Activated CD4-positive, alpha-beta T cell treated with anti-CD3 and anti-CD28 coated beads, Interleukin-2, Interleukin-6, amounts not matched to agents 100 ng/mL and 50 ng/mL, durations not matched to agents 16 hours and 8 hours (primary cell): ENCODE measurements at regions not wholly inside any gene's neighbourhood (a gene's known extent, or its start where the extent isn't known, plus 50 kb on each side); places are given as distances from the start of the nearest gene placed in this dataset.

Experiments used
- DNase-seq: peaks from one replicate; pipeline ENCODE4 v3.0.0-alpha.2; 2020

- no peak for DNase-seq
Measured at GRCh38 chr13:105334211-105334610, 1201.3 kb downstream of the EFNB2 start.

- no peak for DNase-seq
Measured at GRCh38 chr13:105333416-105333815, 1202.0 kb downstream of the EFNB2 start.

GRCh38 chr13:105329359-105329758 is 1206.1 kb downstream of the EFNB2 start:
- DNase-seq = no peak

- DNase-seq = no peak
Measured at GRCh38 chr13:105328212-105328611, 1207.2 kb downstream of the EFNB2 start.

- DNase-seq = no peak
Measured at GRCh38 chr13:105327581-105328126, 1207.8 kb downstream of the EFNB2 start.

- DNase-seq = no peak
Measured at GRCh38 chr13:105319875-105320274, 1215.6 kb downstream of the EFNB2 start.

GRCh38 chr13:105316731-105317130 is 1218.7 kb downstream of the EFNB2 start:
- no peak for DNase-seq

- DNase-seq = no peak
Measured at GRCh38 chr13:105312906-105313305, 1222.6 kb downstream of the EFNB2 start.

GRCh38 chr13:105311094-105311493 is 1224.4 kb downstream of the EFNB2 start:
- DNase-seq = no peak

- DNase-seq = no peak
Measured at GRCh38 chr13:105307776-105308175, 1227.7 kb downstream of the EFNB2 start.

GRCh38 chr13:105297839-105298238 is 1237.6 kb downstream of the EFNB2 start:
- no peak for DNase-seq

GRCh38 chr13:105291987-105292386 is 1243.5 kb downstream of the EFNB2 start:
- no peak for DNase-seq

GRCh38 chr13:105290596-105290995 is 1244.9 kb downstream of the EFNB2 start:
- no peak for DNase-seq

- DNase-seq = no peak
Measured at GRCh38 chr13:105285526-105285925, 1249.9 kb downstream of the EFNB2 start.

- DNase-seq = no peak
Measured at GRCh38 chr13:105282406-105283285, 1252.8 kb downstream of the EFNB2 start.

- no peak for DNase-seq
Measured at GRCh38 chr13:105278943-105279381, 1256.5 kb downstream of the EFNB2 start.

- DNase-seq = no peak
Measured at GRCh38 chr13:105276571-105276970, 1258.9 kb downstream of the EFNB2 start.

GRCh38 chr13:105273665-105274222 is 1261.7 kb downstream of the EFNB2 start:
- DNase-seq = no peak

- DNase-seq = no peak
Measured at GRCh38 chr13:105272660-105273631, 1262.5 kb downstream of the EFNB2 start.

GRCh38 chr13:105266615-105267014 is 1268.8 kb downstream of the EFNB2 start:
- DNase-seq = no peak

GRCh38 chr13:105262579-105262978 is 1272.9 kb downstream of the EFNB2 start:
- DNase-seq = no peak

- no peak for DNase-seq
Measured at GRCh38 chr13:105259426-105259825, 1276.0 kb downstream of the EFNB2 start.

- DNase-seq = no peak
Measured at GRCh38 chr13:105255472-105255871, 1280.0 kb downstream of the EFNB2 start.
